Renal cortical epithelial cell (primary cell): ENCODE measurements at regions not wholly inside any gene's neighbourhood (a gene's known extent, or its start where the extent isn't known, plus 50 kb on each side); places are given as distances from the start of the nearest gene placed in this dataset.

Experiments
- DNase-seq: peaks from one replicate; pipeline ENCODE4 v3.0.0-alpha.2; 2011; ENCODE audit warnings: low read depth

DNA sequence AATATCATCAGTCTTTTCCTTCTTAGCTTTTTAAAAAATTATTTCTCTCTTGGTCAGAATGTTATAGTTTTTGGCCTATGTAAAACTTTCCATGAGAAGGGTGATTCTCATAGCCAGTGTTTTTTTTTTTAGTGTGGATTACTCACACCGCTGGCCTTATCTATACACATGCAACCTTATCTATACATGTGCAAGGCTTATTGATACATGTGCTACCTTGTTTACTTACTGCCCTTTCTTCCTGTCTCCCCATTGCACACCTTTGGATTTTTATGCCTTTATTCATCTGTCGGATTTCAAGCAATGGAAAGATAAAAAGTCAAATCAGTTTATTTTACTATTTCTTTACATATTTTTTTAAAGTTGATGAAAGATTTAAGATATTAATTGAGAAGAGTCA lies 660.0 kb upstream of the FZD8 start:
- no peak for DNase-seq

DNA sequence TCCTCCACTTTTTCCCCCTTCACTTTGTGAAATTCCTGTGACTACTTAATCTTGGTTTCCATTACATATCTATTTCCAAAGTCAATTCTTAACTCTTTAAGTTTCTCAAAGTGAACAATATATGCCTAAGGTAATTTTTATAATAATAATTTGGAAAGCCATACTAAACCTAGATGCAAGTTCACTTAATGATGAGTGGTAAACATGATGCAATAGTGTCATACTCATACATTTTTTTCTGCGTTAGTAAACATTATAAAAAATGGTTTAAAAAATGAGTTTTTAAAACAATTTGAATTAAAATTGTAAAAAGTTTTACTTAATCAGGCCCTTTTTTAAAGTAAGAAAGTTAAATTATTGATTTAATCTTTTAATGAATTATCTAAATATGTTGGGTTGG lies 659.4 kb upstream of the FZD8 start:
- no peak for DNase-seq

DNA sequence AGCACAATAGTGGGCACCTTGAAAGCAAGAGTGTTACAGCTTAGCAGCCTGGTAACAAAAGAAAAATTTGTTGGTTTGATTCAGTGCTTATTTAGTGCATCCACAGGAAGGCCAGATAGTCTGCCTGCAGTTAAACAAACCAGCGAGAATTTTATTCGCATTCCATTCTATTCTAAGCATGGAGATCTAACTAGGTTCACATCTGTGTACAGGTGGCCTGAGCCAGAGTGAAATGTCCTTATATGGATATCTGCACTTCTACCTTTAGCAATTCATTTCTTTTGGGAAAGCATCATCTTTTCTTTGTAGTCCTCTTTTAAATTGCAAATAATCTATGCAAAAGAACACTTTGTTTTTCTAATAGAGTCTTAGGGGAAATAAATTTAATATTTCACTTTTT lies 659.0 kb upstream of the FZD8 start:
- DNase-seq = no peak

DNA sequence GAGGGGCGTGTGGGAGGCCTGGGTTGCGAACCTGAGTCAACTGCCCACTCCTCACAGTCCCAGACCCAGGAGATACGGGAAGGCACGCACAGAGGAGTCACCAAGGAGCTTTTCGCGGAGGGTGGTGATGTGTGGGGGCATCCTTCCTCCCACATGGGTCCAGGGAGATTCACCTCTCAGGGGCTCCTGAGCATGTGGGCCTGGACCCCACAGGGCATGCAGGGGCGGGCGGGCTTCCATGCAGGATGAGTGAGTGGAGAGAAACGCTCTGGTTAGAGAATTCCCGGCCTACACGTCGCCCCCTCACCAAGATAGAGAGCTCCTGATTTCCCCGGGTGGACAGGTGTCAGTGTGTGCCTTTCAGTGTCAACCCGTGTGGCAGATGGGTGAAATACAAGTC lies 641.7 kb upstream of the FZD8 start:
- DNase-seq = no peak

DNA sequence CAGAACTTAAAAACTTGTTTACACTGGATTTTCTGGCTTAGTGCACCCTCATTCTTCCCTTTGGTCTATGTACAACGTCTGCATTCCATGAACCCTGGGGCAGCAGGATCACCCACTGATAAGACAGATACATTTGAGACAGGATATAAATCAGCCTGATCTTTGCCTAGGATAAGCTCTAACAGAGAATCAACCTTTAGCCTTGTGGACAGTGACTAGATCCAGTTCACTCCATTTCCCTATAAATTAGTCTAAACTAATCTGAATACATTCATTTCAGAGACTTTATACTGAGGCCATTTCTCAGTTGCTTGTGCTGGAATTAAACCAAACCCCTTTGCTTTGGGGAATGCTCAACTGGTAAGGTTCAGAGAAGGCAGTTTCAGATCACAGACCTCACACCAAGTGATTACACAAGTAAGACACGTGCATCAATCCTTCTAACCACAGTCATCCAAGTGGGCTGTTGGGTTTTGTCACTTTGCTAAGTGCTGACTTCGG lies 639.8 kb upstream of the FZD8 start:
- DNase-seq = no peak

DNA sequence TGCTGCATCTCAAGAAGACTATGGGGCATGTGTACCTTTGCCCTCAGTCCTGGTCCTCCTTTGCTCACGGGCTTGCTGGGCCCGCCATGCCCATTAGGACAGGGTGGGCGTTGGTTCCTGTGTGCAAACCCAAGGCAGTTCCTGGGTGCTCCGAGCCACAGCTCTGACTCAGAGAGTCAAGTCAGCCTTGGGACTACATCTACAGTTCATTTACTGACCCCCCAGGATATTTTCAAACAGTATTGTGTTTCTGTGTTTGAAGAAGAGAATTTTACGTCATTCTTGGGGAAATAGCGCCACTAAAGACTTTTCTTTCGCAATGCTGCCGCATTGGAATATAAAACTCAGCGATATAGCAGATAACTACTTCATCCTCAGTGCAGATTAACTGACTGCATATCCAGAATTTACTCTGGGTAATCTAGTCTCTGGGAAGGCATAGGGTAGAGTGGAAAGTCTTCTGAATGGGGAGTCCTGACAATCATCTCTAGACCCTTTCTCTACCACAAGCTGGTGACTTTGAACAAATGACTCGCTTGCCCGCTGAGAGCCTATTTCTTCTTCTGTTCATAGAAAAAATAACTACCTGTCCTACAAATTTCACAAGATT lies 638.9 kb upstream of the FZD8 start:
- DNase-seq = no peak

DNA sequence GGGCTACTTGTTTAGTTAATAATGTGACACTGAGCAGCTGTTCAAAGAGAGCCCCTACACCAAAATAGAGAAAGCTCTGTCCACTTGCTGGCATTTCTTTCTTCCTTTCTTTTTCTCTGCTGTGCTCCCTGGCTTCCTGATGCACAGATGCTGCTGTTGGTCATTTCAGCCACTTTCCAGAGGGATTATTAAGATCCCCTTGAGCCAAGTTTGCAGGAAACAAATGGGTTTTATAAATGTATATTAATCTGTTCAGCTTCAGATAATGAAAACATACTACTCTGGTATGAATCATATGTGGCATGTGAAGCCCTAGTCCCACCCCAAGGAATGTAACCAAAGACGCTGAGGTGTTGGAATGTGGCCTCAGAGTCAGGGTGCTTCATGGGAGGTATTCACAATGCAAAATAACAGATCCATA lies 638.2 kb upstream of the FZD8 start:
- DNase-seq = peak; percentile 18

DNA sequence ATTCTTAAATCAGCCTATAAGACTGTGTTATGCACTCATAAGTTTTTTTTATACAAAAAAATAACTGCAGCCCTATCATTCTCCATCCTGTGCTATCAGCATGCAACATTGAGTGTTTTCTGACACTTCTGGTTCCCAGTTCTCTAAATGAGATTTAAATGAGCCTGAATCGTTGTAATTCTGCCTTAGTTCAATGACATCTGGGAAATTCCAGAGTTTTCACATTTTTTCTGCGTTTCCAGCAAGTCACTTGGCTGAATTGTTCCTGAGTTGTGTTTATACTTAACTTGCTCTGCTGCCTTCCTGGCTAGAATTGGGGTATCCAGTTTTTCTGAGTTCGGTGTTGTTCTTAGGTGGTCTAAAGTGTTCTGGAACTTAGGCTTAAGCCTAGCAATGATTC lies 636.1 kb upstream of the FZD8 start:
- DNase-seq = peak; percentile 26

DNA sequence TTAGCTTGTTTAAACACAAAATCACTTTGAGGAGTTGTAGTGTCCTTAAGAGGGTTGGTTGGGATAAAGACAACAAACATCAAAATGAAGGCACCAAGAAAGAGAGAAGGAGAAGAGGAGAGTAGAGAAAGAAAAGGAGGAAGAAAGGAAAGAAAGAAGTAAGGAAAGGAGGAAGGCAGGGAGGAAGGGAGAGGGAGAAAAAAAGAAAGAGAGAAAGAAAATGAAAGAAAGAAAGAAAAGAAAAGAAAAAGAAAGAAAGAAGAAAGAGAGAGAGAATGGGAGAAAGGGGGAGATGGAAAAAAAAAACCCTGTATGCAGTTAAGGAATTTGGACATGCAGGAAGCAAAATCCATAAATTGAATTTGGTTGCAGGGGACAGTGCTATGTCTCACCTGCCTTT lies 635.4 kb upstream of the FZD8 start:
- DNase-seq = no peak

DNA sequence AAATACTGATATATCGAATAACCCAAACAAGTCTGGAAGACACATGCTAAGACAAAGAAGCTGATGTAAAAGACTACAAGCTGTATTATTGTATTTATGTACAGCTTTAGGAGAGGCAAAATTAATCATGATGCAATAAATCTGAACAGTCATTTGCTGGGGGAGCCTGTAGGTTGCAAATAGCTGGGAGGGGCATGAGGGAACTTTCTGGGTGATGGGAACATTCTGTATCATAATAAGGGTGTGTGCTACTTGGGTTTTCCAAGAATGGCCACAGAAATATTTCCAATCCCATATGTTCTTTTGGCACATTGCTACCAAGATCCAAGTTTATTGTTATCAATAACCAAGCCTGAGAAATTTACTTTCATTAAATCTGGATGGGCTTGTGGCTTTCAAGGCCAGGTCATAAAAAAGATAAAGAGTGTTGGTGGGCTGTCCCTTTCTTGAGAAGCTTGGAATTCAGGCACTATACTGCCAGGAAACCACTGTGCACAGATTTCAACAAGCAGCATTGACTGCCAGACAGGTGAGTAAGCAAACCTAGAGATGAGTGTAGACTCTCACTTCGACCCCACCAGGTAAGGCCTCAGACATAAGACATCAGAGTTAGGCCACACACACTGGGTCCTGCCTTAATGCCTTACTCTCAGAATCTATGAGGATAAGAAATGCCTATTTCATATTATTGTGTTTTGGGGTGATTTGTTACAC lies 629.7 kb upstream of the FZD8 start:
- DNase-seq = no peak

DNA sequence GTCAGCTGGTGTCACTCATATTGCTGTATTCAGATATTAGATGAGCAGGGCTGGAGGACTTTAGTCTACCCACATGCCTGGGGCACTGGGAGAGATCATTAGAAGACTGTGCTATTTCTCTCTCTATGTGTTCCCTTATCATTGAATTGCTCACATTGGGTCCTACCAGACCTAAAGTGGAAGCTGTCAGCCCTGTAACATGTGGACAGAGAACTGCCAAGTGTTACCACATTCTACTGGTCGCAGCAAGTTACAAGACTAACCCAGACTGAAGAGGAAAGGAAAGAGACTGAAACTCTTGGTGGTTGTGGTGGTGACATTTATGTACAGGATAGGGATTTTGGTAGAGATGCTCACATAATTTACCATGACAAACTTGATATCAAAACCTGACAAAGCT lies 627.1 kb upstream of the FZD8 start:
- no peak for DNase-seq

DNA sequence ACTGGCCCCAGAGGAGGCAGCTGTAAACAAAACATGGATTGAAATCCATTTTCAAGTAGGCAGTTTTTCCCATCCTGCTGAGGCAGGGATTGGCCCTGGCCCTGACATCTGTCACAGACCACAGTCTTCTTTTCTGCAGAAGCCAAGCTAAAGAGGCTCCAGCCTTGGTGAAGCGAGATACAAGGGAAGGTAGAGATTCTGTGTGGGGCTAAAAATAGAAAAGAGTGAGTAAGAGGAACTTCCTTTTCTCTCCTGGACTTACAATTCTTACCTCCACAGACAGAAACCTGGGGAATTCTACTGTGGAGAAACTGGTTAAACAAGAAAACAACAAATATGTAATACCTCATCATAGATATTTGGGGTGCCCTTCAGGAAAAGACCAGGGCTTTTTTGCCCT lies 624.8 kb upstream of the FZD8 start:
- peak; percentile 19 for DNase-seq

DNA sequence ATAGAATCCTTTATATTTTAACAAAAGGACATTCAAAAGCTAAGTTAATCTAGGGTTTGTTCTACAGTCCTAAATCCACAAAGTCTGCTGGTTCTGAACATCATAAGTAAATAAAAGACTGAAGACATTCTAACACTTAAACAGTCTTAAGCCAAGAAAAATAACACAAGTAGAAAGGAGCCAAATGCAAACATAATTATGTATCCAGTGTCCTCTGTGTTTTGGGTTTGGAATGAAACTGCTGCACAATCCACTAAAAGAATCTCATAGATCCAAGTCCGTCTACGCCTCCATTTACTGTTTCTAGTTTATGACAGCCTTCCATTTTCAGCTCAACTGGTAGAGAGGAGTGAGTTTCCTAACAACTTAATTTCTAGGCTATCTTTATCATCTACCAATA lies 623.6 kb upstream of the FZD8 start:
- no peak for DNase-seq

DNA sequence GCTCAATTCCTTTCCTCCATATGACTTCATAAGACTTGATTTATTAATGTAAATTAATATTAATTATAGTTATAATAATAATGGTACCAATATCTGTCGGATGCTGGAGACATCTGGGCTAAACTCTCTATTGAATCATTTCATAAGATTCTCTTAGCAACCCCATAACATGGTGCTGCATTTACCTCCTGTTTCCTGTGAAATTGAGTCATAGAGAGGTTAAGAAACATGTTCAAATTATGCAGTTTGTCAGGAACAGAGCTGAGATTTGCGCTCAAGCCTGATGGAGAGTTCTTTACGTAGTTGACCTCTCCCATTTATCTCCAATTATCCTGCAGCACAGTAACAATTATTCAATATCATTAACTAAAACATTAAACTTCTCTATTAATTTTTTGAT lies 621.8 kb upstream of the FZD8 start:
- DNase-seq = no peak

DNA sequence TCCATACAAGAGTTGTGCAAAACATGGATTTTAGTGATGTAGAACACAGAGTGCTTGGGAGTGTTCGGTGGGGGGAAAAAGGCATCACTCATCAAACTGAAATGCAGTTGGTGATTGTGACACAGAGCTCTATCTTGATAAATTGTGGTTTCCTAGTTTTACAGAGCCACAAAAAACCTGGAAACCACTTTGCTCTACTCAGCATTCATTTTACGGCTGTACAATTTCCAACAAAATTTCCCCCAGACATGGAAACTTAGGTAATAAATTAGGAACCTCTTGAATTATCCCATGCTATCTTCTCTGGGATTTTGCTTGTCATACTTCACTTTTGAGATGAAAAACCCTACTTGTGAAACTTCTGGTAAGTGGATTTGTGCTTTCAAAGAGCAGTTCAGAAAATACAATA lies 614.9 kb upstream of the FZD8 start:
- DNase-seq = no peak

DNA sequence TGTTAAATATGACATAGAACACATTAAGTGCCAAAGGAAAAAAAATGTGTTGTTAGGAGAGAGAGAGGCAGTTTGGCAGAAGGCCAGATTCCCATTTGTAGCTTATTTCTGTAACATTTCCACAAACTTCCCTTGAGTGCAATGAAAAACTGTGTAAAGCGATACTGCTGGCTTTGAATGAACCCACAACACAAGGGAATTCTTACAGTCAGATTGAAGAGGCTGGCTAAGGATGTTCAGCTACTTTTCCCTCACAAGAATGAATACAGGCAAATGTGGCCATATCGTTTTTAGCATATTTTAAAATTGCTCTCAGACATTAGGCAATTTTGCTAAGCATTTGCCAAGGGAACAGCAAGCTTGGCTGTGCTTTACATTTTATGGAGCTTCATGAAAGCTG lies 614.1 kb upstream of the FZD8 start:
- no peak for DNase-seq

DNA sequence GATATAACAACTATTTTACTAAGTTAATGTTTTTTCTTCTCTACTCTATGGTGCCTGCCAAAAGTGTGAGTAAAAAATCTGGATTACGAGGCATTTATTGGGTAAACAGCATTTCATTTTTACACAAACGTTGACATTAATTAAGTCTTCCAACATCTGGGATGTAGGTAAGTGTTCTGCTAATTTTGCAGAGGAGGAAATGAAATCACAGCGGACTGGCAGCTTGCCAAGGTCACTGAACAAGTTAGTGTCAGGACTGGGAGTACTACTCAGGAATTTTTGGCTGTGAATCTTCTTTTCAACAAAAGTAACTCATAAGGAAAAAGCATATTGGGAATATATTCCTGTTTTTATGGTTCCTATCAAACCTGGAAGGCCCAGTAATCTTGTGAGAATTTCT lies 612.1 kb upstream of the FZD8 start:
- peak; percentile 26 for DNase-seq

DNA sequence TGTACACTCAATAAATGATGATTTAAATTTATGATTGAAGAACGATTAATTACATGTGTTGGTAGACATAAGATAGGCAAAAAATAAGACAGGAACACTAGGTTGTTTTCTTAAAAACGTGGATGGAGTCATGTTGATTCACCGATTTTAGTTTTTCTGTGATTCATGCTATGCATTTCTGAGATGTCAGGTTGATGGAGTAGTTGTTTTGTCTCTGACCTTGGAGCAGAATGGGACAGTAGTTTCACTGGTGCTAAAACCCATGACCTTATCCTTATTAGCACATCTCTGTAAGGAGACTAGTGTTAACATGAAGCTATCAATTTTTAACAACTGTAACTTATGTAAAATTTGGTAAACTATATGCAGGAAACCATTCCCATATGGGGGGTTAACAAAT lies 611.6 kb upstream of the FZD8 start:
- DNase-seq = no peak

DNA sequence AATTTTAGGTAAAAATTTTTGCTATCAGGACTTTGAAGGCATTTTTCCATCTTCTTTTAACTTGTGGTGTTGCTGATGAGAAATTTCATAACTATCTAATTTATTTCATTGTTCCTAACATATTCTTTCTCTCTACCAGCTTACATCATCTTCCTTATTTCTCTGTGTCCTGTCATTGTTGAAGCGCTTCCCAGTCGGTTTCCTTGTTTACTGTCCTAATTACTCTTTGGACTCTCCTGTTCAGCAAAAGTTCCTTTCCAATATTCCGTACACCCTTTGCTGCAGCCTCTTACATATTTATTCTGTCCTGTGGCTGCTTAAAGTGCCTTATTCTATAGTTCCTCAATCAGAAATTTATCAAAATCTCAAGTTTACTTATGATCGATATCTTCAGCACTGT lies 609.0 kb upstream of the FZD8 start:
- DNase-seq = no peak

DNA sequence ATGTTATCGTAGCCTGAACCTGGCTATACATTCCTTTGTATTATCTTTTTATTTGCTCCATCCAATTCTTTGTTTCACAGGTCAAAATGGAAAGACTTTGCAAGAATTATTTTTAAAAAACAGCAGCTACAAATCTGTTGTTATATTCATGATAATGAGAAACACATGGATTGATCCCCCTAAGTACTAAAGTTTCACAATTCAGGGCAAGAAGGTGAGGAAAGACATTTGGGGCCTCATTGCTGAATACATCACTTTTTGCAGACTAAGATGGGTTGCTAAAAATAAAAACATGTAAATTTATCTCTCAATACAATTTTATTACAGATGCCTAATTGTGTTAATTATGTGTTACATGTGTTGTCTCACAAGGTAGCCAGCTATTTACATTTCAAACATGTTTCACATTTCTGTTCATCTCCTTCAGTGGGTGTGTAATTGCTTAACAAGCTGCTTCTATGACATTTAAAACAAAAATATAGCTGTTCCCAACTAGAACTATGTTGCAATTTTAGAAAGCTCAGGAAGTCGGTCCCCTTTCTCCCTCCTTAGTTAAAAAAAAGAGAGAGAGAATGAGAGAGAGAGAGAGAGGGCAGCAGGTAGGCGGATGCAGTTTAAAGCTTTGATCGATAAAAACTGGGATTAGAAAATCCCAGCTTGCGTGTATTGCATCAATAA lies 606.3 kb upstream of the FZD8 start:
- no peak for DNase-seq

DNA sequence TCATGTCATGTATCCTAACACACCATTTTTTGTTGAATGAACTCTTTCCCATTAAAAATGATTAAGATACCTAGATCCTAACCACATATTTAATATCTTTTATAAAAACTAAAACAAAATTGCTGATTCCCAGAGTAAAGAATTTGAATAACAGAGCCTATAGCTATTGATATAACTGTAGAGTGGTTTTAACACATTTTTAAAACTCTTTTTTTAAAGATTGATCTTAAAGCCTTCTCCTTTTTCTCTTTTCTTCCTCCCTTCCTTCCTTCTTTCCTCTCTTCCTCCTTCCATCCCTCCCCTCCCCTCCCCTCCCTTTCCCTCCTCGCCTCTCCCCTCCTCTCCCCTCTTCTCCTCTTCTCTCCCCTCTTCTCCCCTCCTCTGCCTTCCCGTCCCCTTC lies 605.4 kb upstream of the FZD8 start:
- DNase-seq = no peak

DNA sequence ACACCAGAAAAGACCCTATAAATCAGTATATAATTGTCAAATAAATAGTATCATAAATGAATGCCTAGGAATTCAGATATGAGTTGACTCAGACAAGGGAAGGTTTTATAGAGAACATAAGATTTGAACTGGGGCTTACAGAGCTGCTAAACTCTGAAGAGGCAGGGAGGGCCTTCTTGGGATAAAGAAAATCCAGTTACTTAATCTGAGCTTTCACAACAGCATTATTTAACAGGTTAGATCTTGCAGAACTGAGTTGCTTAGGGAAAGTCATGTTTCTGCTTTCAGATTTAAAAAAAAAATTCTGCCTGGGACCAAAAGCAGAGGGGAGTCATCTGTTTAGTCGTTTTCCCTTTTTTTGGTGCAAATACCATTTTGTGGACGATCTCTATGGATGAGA lies 594.8 kb upstream of the FZD8 start:
- no peak for DNase-seq

DNA sequence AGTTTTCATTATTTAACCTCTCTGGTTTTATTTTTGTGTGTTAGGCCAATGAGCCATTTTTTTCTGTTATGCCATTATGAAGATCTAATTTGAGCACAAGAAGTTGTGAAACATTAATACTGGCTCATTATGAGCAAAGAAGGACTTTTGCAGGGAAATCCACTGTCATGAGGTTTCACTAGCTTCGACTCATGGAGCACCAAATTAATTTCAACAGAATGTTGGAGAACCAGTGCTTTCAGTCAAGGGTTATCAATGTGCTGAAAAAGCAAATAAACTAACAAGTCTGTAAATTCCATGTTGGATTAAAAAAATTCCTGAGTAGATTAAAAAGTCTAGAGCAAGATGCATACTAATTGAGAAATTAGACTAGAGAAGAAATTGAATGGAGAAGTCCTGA lies 594.2 kb upstream of the FZD8 start:
- DNase-seq = no peak
